ENCODE measurements at regions not wholly inside any gene's neighbourhood (a gene's known extent, or its start where the extent isn't known, plus 50 kb on each side); places are given as distances from the start of the nearest gene placed in this dataset.

DNA sequence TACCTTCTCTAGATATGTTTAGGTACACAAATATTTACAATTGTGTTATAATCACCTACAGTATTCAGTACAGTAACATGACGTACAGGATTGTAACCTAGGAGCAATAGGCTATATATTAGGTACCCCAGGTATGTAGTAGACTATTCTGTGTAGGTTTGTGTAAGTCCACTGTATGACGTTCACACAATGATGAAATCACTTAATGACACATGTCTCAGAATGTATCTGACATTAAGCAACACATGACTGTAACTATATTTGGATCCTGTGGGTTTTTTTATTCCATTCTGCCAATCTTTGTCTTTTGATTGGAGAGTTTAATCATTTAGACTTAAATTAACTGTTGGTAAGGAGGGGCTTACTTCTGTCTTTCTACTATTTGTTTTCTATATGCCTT, 52.1 kb downstream of the STYXL2 start:
- no peak for DNase-seq

DNA sequence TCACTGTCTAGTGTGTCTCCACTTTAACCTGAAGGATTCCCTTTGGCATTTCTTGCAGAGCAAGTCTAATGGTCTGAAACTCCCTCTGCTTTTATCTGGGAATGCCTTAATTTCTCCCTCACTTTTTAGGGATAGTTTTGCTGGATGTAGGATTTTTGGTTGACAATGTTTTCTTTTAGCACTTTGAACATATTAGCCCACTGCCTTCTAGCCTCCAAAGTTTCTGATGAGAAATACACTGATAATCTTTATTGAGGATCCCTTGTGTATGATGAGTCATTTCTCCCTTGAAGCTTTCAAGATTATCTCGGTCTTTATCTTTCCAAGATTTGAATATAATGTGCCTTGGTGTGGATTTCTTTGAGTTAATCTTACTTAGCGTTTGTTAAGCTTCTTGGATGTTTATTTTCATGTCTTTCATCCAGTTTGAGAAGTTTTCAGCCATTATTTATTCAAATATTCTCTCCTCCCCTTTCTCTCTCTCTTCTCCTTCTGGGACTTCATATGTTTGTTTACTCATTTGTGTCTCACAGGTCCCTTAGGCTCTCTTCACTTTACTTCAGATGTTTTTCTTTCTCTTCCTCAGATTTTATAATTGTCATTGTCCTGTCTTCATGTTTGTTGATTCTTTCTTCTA, 53.1 kb downstream of the STYXL2 start:
- no peak for DNase-seq

DNA sequence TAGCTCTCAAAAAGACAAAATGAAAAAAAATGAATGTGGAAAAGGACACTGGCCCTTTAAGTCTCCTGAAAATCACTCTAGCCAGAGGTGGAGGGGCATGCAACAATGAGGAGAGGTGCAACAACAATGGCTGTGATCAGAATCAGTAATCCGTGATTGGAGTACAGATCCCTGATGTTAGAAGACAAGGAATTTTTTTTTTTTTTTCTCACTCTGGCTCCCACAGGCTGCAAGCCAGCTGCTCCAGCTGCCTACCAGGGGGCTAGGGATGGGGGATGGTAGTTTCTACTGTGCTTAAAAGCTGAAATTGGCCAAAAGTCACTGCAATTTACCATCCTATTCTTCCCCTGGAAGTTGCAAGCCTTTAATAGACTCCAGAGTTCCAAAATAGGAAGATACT, 54.5 kb downstream of the STYXL2 start:
- peak; percentile 45 for DNase-seq

DNA sequence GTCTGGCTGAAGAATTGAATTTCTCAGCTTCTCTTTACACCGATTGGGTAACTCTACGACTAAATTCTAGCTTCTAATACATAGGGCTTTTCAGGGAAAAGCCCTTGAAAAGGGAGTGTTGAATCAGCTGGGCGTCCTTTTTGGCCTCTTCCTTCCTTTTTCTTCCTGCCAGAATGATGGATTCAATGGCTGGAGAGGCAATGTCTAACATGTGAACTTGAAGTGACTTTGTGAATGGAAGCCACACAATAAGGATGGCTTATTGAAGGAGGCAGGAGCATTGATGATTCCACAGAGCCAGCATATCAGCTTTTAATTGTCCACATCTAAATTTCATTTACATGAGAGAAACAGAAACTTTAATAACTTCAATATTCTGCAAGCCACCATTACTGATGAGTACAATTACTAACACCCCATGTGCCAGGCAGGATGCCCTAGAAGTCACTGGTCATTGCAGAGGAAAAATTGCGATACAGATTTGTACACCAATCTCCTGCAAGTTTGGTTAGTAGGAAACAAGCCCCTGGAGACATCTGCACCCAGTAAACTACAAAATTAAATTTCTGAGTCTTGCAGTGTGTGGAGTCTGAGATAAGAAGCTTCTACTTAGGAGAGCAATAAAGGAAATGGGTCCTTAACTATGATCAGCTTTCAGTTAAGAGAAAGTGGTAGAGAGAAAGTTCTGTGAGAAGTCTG, 56.1 kb downstream of the STYXL2 start:
- no peak for DNase-seq

DNA sequence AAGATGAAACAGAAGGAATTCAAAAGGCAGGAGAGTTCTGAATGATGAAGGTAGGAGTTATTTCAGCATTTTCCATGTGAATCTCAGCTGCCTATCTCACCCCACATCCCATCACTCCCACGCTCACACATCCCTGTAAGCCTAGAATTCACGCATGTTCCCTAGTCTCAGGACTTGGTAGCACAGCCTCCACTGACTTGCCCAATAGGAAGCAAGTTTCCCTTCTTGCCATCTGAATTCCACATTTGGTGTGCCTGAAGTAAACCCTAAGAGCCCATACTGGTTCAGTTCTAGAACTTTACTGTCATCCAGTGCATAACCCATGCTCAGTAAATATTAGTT, 56.6 kb downstream of the STYXL2 start:
- no peak for DNase-seq

DNA sequence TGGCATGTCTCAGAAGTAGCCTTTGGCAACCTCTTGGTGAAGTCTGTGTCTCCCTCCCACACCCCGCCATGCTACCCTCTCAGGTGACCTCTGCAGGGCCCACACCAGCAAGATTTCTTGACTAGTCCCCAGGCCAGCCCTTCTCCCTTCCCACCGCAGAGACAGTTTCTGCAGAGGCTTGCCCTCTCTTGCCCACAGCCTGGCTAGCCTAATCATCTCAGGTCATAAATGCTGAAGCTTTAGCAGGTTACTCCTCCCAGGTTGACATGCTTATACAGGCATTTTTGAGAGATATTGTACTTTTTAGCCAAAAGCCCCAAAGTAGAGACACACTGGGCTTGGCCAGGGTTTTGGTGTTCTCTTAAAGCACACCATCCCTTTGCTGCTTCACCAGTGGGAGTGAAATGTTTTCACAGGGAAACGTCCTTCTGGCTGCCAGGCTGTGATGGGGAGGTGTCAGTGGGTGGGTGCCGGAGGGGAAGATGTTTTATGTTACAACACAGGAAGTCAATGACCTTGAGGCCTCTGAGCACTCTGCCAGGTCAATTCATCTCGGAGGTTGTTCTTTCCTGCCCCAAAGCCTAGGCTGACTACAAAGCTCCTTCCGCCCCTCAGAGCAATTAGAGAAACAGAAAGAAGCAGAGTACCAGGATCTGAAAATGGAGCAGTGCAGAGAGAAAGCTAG, 58.5 kb downstream of the STYXL2 start:
- DNase-seq, result no peak

DNA sequence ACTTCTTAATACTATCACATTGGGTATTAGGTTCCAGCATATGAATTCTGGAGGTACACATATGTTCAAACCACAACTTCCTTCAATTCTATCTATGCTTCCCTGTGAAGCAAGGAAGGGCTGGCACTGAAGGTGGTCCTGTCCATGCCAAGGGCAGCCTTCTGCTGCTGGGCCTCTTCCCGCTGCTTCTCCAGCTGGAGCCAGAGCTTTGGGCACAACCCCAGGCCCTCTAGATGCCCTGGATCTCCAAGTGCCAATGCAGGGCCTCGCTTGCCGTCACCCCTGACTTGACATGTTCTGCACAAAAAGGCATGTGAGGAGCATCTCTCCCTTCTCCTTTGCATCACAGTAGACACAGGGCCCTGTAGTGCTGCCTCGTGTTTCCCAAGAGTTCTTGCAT, 62.6 kb downstream of the STYXL2 start:
- DNase-seq, result no peak

DNA sequence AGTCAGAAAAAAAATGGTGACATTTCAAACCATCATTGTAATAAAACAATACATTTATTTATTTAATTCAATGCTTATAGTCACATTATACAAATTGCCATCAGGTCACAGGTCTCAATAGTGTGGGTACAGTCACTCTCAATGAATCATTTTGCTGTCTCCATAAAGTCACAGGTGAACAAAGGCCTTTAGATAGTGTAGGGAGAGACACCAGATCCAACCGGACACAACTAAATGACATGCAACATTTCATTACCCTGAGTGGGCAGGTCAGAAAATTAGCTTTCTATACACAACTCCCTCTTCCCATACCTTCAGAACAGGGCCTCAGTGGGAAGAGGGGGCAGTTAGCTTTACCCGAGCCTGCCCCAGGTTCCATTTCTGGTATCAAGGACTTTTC, 63.2 kb downstream of the STYXL2 start:
- DNase-seq, result no peak

DNA sequence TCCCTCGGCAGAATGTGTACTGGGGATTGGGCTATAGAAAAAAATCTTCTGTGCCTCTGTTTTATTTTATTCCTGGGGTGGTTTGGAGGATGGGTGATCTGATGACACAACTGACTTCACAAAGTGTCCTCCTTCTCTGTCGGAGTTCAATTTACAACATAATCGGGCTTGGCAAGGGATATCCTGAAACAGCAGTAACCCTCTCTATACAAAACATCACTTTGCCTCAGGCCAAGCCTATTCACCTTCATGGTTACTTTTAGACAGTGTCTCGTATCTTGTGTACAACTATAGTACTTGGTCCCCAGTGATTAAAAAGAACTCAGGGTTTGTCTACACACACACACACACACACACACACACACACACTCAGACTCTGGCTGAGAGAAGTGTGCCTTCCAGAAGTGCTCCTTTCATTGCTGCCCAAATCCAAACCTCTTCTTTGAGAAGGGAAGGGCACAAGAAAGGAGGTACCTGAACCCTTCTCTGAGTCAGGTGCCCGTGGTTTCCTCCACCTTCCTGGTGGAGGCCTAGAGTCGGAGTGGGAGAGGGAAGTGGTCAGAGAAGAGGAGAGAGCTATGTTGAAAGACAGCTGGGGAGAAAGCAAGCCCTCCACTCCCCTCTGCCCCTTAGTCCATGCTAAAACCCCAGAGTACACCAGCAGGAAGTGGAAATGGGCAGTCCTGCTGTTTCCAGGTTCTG, 62.4 kb upstream of the POU2F1 start:
- DNase-seq, result no peak

DNA sequence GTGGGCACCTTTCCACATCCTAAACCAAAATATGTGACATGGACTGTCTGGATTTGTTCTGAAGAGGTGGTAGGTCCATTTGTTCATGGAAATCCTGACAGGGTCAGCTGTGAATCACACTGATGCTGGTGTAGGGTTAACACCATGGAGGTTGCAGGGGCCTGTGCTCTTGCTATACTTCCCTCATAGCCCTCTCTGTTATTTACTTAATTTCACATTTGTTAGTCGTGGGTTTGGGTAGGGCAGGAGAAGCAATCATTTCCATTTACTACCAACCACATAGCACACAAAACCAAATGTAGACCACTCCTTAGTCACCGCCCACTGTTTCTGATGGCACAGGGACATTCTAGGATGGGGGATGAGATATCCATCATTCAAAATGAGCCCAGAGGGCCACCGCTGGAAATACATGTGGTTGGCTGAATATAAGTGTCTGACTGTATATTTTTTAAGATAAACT, 61.8 kb upstream of the POU2F1 start:
- DNase-seq, result no peak

DNA sequence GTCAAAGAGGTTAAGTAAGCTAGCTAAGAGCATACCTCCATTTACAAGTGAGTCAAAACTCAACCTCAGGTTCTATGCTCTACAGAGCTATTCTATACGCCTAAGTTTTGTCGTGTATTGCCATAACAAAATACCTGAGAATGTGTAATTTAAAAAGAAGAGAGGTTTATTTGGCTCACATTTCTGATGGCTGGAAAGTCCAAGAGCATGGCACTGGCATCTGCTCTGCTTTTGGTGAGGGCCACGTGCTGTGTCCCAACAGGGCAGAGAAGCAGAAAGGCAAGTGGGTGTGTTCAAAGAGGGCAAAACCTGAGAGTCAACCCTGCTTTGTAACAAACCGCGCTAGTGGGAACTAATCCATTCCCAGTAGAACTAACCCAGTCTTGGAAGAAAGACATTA, 60.9 kb upstream of the POU2F1 start:
- no peak for DNase-seq

DNA sequence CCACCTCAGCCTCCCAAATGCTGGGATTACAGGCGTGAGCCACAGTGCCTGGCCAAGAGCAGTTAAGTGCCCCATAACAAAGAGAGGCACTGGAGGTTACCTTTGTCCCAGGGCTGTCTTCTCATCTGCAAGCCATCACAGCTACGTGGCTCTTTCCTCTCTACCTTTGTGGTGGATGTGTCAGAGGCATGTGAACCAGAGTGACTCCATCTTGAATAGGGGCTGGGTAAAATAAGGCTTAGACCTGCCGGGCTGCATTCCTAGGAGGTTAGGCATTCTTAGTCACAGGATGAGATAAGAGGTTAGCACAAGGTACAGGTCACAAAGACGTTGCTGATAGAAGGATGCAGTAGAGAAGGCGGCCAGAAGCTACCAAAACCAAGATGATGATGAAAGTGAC, 59.4 kb upstream of the POU2F1 start:
- DNase-seq, result no peak

DNA sequence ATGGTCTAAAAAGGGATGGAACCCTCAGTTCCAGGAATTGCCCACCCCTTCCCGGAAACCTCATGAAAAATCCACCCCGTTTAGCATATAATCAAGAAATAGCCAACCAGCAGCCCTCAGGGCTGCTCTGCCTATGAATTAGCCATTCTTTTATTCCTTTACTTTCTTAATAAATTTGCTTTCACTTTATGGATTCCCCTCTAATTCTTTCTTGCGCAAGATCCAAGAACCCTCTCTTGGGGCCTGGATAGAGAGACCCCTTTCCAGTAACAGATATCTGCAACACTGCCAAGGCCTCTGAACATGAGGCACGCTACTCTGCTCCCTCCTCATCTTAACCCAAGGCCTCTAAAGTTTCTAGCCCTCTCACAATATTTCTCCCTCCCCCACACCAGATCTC, 58.9 kb upstream of the POU2F1 start:
- DNase-seq, result no peak

DNA sequence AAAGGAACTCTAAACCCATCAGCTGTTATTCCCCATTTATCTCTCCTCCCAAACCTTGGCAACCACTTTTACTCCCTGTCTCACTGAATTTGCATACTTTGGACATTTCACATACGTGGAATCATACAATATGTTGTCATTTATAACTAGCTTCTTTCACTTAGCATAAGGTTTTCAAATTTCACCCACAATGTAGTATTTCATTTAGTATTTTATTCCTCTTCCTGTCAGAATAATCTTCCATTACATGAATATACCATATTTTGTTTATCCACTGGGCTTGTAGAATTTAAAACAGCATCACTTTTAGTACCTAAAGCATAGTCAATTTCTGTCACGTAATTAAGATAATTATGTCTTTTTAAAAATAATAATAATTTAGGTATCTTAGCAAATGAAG, 55.5 kb upstream of the POU2F1 start:
- no peak for DNase-seq

DNA sequence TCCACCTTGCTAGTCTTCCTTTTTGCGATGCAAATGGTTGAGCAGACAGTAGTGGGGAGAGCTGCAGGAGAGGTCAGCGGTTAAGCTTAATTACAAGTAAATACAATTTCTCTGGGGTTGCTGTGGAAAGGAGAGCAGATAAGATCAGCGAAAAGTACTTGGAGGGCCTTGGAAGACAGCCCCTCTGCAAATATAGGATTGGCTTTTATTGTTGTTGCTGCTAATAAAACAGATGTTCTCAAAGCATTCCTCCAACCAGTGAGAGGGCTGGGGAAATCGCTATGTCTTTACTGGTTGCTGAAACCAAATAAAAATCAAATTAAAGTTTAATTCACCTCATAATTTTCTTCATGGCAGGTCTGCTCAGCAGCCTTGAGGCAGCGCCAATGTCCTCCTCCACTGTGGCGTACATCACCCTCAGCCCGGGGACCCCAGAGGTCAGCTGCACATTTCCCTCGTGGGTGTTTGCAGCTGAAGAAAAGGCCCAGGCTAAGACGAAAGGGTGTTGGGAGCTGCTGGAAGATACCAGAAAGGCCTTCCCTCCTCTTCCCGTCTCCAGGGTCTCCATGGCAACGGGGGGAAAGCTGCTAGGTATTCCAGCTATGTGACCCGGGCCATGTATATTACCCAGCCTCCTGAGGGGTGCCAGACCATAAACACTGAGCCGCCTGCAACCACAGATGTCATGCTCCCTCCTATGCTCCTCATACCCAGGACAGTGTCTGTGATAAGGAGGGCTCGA, 54.6 kb upstream of the POU2F1 start:
- peak; percentile 38 for DNase-seq

DNA sequence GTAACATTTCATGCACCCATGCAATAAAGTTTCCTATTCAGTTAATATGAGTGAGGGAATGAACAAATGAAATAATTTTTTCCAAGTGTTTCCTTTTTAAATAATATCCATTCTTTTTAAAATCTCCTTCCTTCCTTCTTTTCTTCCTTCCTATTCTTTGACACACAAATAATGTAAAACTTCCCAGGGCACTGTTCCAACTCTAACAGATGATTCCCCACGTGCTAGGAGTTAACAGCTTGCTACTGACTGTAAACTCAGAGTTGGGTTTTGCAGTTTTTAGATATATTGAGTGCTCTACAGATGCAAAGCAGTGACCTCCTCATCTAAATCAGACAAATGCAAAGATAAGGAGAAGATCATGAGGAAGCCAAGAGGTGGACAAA, 54.0 kb upstream of the POU2F1 start:
- DNase-seq, result no peak

DNA sequence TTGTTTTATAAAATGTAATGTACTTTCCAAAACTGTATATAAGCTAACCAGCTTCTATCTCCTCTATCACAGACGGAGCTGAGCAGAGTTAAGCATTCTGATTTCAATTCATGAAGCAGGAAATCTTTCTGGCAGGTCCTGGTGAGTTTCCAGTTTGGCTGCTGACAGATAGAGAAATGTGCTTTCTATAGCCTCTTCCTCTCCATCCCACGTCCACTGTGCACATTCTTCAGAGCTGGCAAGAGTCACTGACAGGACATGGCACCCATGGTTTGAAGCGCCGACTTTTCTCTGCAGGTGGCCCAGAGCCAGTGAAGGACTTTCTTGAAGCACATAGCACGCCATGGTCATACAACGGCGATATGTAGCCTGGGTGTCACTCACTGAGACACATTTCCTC, 52.3 kb upstream of the POU2F1 start:
- no peak for DNase-seq

DNA sequence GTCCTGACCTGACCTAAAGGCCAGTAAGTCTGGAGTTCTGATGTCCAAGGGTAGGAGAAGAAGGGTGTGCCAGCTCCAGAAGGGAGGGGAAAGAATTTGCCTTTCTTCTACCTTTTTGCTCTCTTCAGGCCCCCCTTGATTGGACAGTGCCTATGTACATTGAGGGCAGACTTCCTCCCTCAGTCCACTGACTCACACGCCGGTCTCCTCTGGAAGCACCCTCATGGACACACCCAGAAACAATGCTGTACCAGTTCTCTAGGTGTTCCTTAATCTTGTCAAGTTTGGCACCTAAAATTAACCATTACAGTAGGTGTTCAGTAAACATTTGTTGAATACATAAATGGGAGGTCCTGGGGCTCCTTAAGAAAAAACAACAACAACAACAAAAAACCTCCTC, 51.0 kb upstream of the POU2F1 start:
- no peak for DNase-seq
